ENCODE measurements at regions not wholly inside any gene's neighbourhood (a gene's known extent, or its start where the extent isn't known, plus 50 kb on each side); places are given as distances from the start of the nearest gene placed in this dataset.

GRCh38 chr4:141565379-141566089, 70.8 kb upstream of the IL15 start:
- 97 to 100% methylated on average over 3 of the region's 3 CpGs for WGBS, 2 donors (ENCODE audit: low coverage in 1 of 2)
- H3K4me1 ChIP-seq: no peaks in the 10 kb centered on the region
- no peaks in the 10 kb centered on the region for H3K27me3 ChIP-seq
- no peaks in the 10 kb centered on the region for H3K36me3 ChIP-seq
- no peak overlapping the region for H3K27ac ChIP-seq
- TF ChIP-seq EP300 (IDR thresholded peaks at IDR 0.05): no peak
- ATAC-seq: no peak
- H3K9me3 ChIP-seq: no peaks in the 10 kb centered on the region
- H3K4me3 ChIP-seq: no peak overlapping the region

GRCh38 chr4:141567326-141567915, 69.0 kb upstream of the IL15 start:
- H3K36me3 ChIP-seq: no peaks in the 10 kb centered on the region
- no peaks in the 10 kb centered on the region for H3K9me3 ChIP-seq
- H3K4me3 ChIP-seq: no peak overlapping the region
- no peak overlapping the region for H3K27ac ChIP-seq
- no peaks in the 10 kb centered on the region for H3K27me3 ChIP-seq
- TF ChIP-seq CTCF (IDR thresholded peaks at IDR 0.05): no peak
- no peak for TF ChIP-seq EP300 (IDR thresholded peaks at IDR 0.05)
- no peak for TF ChIP-seq POLR2AphosphoS5 (IDR thresholded peaks at IDR 0.05)
- TF ChIP-seq POLR2A (IDR thresholded peaks at IDR 0.05): no peak
- no peak for ATAC-seq
- H3K4me1 ChIP-seq: no peaks in the 10 kb centered on the region
- WGBS, 2 donors (ENCODE audit: low coverage in 1 of 2): 87 to 94% methylated on average over 4 of the region's 4 CpGs

GRCh38 chr4:141569141-141569540, 67.2 kb upstream of the IL15 start:
- Histone ChIP-seq H3K4me1 (no peaks in the 10 kb centered on the region), H3K4me3 (no peak overlapping the region), H3K27me3 (no peaks in the 10 kb centered on the region), H3K9me3 (no peaks in the 10 kb centered on the region), H3K27ac (no peak overlapping the region), H3K36me3 (no peaks in the 10 kb centered on the region)
- ATAC-seq: no peak
- TF ChIP-seq POLR2A (IDR thresholded peaks at IDR 0.05) (no peak), CTCF (IDR thresholded peaks at IDR 0.05) (no peak), EP300 (IDR thresholded peaks at IDR 0.05) (no peak), POLR2AphosphoS5 (IDR thresholded peaks at IDR 0.05) (no peak)
- 52 to 84% methylated on average over 2 of the region's 2 CpGs for WGBS, 2 donors (ENCODE audit: low coverage in 1 of 2)

- Histone ChIP-seq H3K27ac (no peak overlapping the region), H3K27me3 (no peaks in the 10 kb centered on the region), H3K9me3 (no peaks in the 10 kb centered on the region), H3K36me3 (no peaks in the 10 kb centered on the region), H3K4me1 (no peaks in the 10 kb centered on the region), H3K4me3 (no peak overlapping the region)
- no peak for ATAC-seq
- no peak for TF ChIP-seq CTCF (IDR thresholded peaks at IDR 0.05)
- no peak for TF ChIP-seq POLR2AphosphoS5 (IDR thresholded peaks at IDR 0.05)
- TF ChIP-seq POLR2A (IDR thresholded peaks at IDR 0.05): no peak
- no peak for TF ChIP-seq EP300 (IDR thresholded peaks at IDR 0.05)
These were observed 66.1 kb upstream of the IL15 start for GRCh38 chr4:141570290-141570689.

GRCh38 chr4:141571362-141571761, 65.0 kb upstream of the IL15 start:
- no peaks in the 10 kb centered on the region for H3K4me1 ChIP-seq
- H3K9me3 ChIP-seq: no peaks in the 10 kb centered on the region
- ATAC-seq: no peak
- H3K27me3 ChIP-seq: no peaks in the 10 kb centered on the region
- no peaks in the 10 kb centered on the region for H3K36me3 ChIP-seq
- H3K27ac ChIP-seq: no peak overlapping the region
- TF ChIP-seq CTCF (IDR thresholded peaks at IDR 0.05): no peak
- TF ChIP-seq POLR2A (IDR thresholded peaks at IDR 0.05): no peak
- TF ChIP-seq POLR2AphosphoS5 (IDR thresholded peaks at IDR 0.05): no peak
- TF ChIP-seq EP300 (IDR thresholded peaks at IDR 0.05): no peak
- H3K4me3 ChIP-seq: no peak overlapping the region
- WGBS, 2 donors (ENCODE audit: low coverage in 1 of 2): 74 to 81% methylated on average over 2 of the region's 2 CpGs

Measured in gastroesophageal sphincter (tissue), 4 donors.